ENCODE measurements at regions not wholly inside any gene's neighbourhood (a gene's known extent, or its start where the extent isn't known, plus 50 kb on each side); places are given as distances from the start of the nearest gene placed in this dataset.

DNA sequence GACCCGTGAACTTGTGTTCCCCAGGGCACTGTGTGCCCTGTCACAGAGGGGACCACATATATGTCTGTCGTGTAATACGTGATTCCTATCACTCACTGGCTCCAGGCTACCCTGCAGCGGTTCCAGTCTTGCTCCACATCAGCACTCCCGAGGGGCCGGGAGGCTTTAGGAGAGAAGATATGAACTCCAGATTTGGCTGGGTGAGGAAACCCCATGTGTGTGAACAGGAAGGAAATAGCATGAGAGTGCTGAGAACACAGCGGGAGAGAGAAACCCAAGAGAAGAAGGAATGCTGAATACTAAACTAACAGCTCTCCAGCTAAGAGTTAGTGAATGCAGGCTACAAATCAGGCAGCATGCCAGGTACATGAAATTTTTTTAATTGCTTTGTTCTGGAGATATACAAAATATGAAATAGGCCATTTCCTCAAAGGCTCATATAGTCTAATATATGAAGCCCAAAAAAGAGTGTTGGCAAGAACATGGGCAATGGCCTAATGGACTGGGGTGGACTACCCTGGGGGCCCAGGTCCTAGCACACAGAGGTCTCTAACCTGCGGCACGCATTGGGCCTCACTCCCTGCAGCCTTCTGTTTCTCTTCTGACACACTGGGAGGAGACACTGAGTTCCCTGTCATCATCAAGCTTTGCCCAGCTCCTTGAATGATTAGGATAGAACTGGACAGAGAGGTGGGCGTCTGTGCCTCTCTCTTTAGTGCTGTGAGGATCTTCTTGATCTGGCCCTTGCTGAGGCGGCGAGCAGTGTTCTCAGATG lies 372.8 kb upstream of the RAB6C start:
- DNase-seq (ENCODE audit: low spot score), result no peak

DNA sequence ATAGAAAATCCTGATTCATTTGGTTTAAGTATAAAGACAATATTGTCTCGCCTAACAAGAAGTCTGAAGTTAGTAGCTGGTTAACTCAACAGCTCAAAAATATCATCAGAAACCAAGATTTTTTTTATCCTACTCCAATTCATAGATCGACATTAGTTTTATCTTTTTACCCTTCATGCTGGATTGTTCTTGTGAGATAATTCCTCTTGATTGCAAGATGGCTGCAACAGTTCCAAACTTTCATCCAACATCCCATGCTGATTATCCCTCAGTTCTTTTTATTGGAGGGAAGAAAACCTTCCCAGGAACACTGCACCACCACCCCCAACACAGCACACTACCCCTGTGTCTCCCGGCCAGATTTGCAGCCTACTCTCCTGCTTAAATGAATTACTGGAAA lies 370.2 kb upstream of the RAB6C start:
- no peak for DNase-seq (ENCODE audit: low spot score)

DNA sequence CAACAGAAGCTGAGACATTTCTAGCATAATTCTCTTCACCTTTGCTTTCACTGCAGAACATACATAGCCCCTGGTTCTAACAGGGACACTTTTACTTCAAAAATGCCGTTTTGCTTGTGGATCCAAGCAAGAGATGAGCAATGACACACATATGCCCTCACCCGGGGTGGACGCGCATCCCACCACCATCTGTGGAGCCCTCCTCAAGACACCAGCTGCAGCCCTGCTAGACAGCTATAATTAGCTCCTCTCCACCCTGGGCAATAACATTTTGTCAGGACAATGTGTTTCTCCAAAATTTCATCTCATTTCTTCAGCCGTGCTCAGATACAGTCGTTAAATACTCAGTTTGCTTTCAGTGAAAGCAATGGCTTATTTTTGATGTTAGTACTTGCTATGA lies 368.7 kb upstream of the RAB6C start:
- DNase-seq (ENCODE audit: low spot score), result no peak

DNA sequence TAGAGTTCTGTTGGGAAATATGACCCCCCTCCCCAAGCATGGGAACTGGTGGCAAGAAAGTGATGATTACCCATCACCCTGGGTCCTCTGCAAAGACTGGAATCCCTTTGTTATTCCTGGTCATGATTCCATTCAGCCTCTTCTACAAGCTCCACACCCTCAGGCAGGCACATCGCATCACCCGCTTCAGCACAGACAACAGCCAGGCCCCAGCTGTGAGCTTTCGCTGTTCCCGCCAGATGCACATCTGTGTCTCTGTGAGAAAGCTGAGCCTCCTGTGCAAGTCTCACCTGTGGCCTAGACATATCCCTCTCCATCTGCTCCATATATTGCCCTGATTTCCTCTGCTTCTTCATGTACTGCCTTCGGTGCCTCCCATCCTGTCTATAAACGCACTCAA lies 368.0 kb upstream of the RAB6C start:
- DNase-seq (ENCODE audit: low spot score), result no peak

DNA sequence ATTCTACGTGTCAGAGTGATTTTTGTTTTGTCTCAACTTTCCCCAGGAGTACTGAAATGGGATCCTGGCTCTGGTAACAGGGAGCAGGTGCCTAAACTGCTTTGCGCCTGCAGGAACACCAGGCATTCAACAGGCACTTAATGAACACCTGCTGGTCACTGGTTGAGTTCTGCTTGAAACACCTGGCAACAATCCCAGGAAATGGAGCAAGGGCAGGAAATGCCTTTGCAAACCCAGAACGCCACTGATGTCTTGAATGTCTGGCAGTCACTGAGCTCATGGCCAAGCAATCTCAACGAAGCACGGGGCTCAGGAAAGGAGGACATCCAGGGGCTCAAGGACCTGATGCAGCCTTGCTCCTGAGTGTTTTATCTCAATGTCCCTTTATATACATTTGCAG lies 360.0 kb upstream of the RAB6C start:
- no peak for DNase-seq (ENCODE audit: low spot score)

DNA sequence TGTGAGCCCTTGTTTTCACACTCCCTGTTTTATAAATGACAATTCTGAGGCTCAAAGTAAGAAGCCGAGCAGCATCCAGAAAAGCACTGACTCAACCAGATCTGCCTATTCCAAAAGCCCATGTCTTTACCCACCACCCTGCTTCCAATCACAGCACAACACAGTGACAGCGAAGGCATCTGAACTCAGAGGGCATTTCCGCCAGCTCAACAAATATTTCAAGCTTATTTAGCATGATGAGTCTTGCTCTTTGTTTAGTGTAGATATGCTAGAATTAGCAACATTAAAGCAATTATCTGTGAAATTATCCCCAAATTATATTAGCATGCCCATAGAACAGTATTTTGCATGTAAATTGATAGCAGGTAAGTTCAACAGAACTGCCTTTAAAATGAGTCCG lies 359.1 kb upstream of the RAB6C start:
- DNase-seq (ENCODE audit: low spot score), result no peak

DNA sequence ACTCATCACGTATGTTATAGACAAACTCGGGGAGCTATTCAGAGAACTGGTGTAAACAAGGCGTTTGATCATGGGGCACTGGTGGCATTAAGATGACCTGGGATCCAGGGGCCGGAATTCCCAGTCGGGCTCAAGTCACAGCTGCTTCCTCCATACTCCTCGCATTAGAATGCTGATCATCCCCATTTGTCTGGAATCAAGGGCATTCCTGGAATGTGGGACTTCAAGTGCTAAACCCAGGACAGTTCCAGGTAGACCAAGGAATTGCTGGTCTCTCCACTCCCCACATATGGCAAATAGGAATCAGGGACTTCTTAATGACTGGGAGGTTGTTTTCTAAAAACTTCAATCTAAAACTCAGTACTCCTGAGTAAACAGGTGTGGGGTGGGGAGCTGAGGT lies 355.7 kb upstream of the RAB6C start:
- DNase-seq (ENCODE audit: low spot score), result no peak

DNA sequence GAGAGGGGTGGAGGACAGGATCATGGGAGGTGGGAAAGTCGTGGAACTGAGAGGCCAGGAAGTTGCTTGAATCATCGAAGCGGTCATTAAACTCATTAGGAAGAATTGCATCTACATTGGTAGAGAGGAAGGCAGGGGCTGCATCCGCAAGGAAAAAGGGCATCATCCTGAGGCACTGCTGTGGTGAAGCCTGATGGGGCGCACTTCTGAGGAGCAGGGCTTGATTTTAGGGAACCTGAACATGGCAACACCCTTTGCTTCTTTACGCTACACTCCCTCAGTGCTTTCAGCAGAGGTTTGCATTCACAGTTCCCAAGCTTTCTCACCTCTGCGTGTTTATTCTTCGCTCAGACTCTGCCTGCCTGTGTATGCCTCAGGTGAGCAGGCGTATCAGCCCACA lies 352.0 kb upstream of the RAB6C start:
- no peak for DNase-seq (ENCODE audit: low spot score)

DNA sequence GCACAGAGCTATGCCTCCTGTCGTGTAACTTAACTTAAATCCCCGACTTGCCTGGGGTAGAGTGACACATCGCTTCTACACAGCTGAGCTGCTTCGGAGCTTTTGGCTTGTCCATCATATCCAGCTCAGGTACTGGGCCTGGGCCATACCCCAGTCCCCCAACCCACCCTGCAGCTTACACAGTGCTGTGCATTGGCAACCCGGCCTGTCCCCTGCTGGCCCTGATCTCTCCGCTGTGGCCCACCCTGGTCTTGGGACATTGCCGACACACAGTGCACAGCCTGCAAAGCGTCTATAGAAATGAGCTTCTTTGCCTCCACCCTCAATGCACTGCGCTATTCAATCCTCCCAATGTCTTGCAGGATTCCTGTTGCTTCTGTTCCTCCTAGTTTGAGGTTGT lies 342.8 kb upstream of the RAB6C start:
- no peak for DNase-seq (ENCODE audit: low spot score)

DNA sequence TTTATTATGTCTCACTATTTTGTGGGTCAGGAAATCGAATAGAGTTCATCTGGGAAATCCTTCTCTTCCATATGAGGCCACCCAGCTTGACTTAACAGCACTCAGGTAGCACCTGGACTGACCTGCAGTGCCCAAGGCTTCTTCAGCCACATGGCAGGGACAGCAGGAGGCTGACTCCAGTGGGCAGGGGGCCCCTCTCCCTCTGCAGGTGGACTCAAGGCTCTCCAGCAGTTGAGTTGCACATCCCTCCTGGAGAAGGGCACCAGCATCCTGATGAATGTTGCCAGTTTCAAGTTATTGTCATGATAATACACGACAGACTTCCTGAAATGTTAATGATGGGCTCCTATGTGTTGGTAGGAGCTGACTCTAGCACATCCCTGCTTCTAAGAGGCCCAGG lies 338.1 kb upstream of the RAB6C start:
- DNase-seq (ENCODE audit: low spot score), result no peak

DNA sequence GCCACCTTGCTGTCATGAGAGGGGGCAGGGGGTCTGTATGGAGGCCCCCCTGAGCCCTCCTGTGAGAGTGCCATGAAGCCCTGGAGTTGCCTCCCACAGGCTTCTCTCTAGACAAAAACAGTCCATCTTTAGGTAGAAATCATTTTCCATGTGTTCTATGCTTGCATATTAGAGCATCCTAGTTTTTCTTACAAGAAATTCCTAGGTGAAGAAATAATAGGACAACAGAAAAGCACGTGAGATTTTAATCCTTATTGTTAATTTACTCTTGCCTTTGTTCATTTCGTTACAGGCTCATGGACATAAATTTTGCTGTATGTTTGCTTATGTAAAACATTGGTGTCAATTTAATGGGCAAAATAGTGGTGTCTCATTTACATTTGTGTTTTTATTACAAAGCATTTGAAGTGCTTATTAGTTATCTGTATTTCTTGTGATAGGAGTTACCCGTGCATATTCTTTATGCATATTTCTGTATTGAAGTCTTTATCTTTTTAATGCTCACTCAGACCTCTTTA lies 336.9 kb upstream of the RAB6C start:
- DNase-seq (ENCODE audit: low spot score), result no peak

DNA sequence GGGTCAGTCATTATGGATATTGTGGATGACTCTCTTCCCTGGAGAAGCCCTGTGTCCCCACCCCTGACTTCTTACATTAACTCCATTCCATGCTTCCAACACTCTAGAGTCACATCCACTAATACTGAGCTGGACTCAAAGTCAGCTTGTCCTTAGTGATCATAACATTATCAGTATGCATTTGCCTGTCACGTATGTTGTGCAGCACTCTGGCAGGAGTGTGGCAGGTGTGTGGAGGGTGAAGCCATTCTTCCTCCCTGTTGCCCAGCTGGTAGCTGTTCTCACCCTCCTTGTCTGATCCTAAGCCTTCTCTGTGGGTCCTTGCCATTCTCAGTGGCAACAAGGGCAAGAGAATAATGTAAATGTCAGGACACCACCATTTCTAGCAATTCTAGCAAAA lies 334.1 kb upstream of the RAB6C start:
- no peak for DNase-seq (ENCODE audit: low spot score)

DNA sequence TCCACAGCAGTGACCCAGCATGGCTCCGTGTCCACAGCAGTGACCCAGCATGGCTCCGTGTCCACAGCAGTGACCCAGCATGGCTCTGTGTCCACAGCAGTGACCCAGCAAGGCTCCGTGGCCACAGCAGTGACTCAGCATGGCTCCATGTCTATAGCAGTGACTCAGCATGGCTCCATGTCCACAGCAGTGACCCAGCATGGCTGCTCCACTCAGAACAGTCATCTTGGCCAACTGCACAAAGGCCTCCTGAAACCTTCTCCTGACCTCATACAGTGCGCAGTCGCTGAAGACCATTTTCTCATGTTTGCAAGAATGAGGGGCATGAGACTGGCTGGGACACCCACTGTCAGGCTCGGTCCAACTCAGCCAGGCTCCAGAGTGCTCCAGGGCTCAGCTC lies 333.4 kb upstream of the RAB6C start:
- DNase-seq (ENCODE audit: low spot score), result no peak

DNA sequence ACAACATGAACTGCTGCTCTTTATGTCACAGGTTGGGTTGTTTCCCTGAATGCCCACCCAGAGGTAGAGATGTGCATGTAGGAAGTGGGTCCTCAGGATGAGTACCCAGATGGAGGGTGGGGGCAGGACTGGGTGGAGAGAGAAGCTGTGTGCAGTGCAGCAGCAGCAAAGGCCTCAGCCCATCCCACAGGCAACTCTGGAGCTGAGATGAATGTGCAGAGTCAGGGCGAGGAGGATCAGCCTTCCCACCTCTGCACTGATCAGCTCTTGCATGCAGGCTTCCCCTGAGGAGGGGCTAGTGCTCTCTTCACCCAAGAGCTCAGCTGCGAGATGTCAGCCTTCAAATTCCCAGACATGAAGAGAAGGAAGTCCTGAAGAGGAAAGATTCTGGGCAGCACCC lies 326.2 kb upstream of the RAB6C start:
- DNase-seq (ENCODE audit: low spot score), result no peak

DNA sequence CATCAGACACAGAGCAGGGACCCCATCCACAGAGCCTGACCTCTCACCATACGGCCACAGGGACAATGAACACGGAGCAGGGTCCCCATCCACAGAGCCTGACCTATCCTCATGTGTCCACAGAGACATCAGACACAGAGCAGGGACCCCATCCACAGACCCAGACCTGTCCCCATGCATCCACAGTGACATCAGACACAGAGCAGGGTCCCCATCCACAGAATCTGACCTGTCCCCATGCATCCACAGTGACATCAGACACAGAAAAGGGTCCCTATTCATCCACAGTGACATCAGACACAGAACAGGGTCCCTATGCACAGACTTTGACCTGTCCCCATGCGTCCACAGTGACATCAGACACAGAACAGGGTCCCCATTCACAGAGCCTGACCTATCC lies 325.1 kb upstream of the RAB6C start:
- no peak for DNase-seq (ENCODE audit: low spot score)

DNA sequence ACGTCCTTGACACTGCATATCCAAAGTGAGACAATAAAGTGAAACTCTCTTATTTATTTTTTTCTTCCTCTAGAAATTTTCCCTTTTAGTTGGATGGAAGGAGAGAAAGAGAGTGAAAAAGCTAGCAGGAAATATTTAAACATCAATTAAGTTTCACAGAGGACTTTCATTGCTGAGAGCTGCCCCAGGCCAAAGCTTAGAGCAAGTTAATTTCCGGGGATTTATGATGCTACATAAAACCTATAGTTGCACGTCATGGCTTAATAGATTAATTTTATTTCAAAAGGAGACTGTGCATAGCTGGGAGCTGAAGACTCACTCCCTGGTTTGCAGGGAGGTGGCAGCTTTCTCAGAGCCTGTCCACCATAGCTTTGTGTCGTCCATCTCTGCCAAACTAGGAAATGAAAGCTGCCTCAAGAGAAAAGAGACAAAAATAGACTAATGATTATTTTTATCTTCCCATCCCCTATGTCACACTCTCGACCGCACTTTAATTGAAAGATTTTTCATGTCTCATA lies 323.3 kb upstream of the RAB6C start:
- DNase-seq (ENCODE audit: low spot score), result no peak

DNA sequence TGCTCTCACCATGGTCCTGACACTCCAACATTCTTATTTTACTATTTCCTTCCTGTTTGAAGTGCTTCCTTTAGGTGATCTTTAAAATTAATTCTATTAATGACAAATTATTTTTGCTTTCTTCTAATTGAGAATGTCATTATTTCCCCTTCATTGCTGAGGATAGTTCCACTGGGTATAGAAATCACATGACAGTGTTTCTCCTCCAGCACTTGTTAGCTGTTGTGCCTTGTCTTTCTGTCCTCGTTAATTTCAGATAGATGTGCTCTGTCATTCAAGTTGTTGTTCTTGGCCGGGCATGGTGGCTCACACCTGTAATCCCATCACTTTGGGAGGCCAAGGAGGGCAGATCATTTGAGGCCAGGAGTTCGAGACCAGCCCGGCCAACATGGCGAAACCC lies 321.0 kb upstream of the RAB6C start:
- no peak for DNase-seq (ENCODE audit: low spot score)

DNA sequence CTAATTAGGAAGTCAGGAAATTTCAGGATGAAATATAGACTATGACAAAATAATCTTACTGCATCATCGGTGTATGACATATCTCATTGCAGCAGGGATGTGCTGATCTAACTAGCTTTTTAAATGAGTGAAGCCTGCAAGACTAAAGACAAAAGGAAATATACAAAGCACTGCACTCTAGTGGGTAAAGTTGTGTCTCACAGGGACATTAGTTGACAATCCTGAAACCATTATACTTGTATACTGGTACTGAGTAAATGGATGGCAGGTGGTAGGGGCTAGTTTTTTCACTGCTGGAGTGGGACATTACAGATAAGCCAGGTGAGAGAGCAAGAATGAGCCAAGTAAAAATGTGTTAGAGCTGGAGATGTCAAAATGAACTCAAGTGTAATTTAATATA lies 317.5 kb upstream of the RAB6C start:
- DNase-seq (ENCODE audit: low spot score), result no peak

DNA sequence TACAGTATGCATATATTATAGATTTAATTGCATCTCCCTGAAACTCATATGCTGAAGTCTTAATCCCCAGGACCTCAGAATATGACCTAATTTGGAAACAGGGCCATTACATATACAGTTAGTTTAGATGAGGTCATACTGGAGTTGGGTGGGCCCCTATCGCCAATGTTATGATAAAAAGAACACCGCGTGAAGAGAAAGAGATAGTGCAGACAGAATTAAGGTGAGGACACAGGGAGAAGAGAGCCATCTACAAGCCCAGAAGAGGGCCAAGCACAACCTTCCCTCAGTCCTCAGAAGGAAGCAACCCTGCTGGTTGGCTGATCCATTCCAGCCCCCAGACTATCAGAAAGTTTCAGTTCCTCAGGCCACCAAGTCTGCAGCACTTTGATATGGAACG lies 311.9 kb upstream of the RAB6C start:
- no peak for DNase-seq (ENCODE audit: low spot score)

DNA sequence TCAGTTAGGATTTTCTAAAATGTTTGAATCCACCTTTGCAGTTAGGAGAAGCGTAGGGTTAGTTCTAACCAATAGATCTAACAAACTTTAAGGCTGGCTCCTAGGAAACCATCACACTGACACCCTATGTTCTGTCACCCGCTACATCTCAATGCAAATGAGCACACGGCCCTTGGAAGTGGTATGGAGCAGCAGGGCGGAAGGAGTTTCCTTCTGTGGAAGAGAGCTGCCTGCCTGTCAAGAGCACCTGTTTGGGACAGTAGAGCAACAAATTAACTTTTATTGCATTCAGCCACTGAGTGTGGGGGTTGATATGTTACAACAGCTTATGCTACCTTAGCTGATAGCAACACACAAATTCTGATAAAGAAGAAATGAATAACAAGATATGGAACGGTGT lies 306.9 kb upstream of the RAB6C start:
- no peak for DNase-seq (ENCODE audit: low spot score)

DNA sequence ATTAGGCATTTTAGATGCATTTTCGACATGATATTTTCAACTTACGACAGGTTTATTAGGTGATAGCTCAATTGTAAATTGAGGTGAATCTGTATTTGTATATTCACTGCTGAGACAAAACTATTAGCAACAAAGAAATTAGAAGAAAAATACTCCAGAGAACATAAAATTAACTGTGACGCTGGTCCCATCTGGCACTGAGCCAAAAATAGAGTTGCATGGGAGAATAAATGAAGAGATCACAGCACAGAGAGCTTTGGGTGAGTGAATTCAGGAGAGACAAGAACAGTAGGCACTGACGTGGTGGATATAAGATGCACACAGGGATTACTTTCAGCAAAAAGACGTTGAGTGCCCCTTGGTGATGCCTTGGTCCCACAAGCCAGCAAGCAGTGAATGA lies 306.2 kb upstream of the RAB6C start:
- no peak for DNase-seq (ENCODE audit: low spot score)

DNA sequence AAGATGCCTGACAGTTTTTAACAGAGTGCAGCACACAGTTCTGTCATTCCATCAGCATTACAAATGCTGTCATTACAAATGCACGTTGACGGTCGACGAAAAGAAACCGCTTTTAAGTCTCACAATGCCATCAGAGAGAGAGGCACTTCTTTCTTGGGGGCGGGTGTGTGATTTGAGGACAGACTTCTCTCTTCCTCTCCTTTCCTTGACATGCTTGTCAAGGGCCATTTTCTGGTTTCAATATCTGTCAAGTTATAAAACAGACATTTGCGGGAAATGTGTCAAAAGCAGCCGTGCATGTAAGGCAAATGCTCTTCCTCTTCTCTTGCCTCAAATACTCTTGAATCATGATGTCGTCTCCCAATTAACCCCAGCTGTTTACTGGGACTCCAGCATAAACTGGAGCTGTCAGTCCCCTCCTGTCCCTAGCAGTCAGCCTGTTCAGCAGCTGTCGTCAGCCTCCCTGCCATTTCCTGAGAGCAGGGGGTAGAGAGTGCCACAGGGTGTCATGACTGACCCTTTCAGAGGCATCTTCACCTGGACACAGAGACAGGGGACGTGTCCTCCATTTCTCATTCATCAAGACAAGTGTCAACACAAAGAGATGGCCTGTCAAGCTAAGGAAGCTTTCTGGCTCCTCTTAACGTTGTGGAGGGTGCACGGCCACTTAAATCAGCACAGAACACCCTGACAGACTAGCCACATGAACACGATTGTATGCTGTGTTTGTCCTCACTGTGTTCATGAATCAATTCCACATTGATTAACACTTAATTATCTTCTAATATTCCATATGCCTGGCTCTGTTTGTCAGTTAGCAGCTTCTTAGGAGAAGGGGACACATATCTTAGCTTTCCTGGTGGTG lies 305.4 kb upstream of the RAB6C start:
- DNase-seq (ENCODE audit: low spot score), result no peak

DNA sequence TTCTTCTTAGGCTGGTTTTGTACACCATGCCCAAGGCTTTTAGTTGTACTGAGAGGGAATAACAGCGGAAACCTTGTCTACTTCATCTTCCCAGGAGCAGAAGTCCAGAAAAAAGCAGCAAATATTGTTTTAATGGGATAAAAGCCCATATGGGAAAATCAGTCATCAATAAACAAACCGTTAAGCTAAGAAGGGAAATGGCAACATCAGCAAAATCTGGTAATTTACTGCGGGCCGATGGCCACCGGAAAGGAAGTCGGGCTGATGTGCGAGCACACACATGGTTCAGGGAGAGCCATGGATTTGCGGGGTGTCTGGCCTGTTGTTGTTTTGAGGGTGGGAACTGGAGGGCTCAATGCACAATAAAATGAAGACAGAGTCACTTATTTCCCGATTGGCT lies 300.7 kb upstream of the RAB6C start:
- no peak for DNase-seq (ENCODE audit: low spot score)
